MCF 10A (cell line): ENCODE measurements at regions not wholly inside any gene's neighbourhood (a gene's known extent, or its start where the extent isn't known, plus 50 kb on each side); places are given as distances from the start of the nearest gene placed in this dataset.

Source experiments
- BruUV-seq: library from RNA; stranded (reverse); fragments of 400-500 nt; replicated peaks from 2 replicates; lab custom pipeline; 2021; lab: Mats Ljungman, UMichigan
- CTCF ChIA-PET: fragments of 300-600 bp; sonication (Branson Sonifier 250); formaldehyde crosslinking; extraction: SDS; loops from one replicate; lab custom pipeline; 2021; ENCODE audit warnings: antibody characterized with exemption, inconsistent platforms; lab: Yijun Ruan, JAX
- POLR2A ChIA-PET: fragments of 300-600, 350-650 bp; sonication (Branson Sonifier 250); formaldehyde crosslinking; extraction: SDS; loops from one replicate; lab custom pipeline; 2020; ENCODE audit warnings: antibody characterized with exemption, inconsistent platforms; lab: Yijun Ruan, JAX
- DNase-seq: peaks from one replicate; pipeline ENCODE4 v3.0.0-alpha.2; 2018; ENCODE audit not compliant: unreplicated experiment
- H3K27ac Mint-ChIP-seq: one replicate; pipeline ENCODE4 v1.8.0; 2022; ENCODE audit warnings: mild to moderate bottlenecking, low read depth, mixed read lengths; ENCODE audit not compliant: unreplicated experiment
- H3K27me3 Mint-ChIP-seq: one replicate; pipeline ENCODE4 v1.8.0; 2022; ENCODE audit warnings: mixed read lengths; ENCODE audit not compliant: insufficient read depth, unreplicated experiment
- H3K36me3 Mint-ChIP-seq: one replicate; pipeline ENCODE4 v1.8.0; 2022; ENCODE audit warnings: mild to moderate bottlenecking, moderate library complexity, mixed read lengths; ENCODE audit not compliant: insufficient read depth, unreplicated experiment
- H3K4me1 Mint-ChIP-seq: one replicate; pipeline ENCODE4 v1.8.0; 2022; ENCODE audit warnings: mixed read lengths; ENCODE audit not compliant: insufficient read depth, unreplicated experiment
- H3K4me3 Mint-ChIP-seq: one replicate; pipeline ENCODE4 v1.8.0; 2022; ENCODE audit warnings: mild to moderate bottlenecking, moderate library complexity, mixed read lengths; ENCODE audit not compliant: unreplicated experiment
- H3K9me3 Mint-ChIP-seq: one replicate; pipeline ENCODE4 v1.8.0; 2022; ENCODE audit warnings: mixed read lengths; ENCODE audit not compliant: unreplicated experiment
- CTCF ChIP-seq: fragments of 200-600 bp; IDR thresholded peaks from one replicate; pipeline ENCODE4 v1.8.0; 2022; ENCODE audit warnings: antibody characterized with exemption, mild to moderate bottlenecking; ENCODE audit not compliant: unreplicated experiment
- intact Hi-C: fragments of 100-400 bp; cut with micrococcal nuclease; formaldehyde crosslinking; loops from 2 replicates; pipeline ENCODE4 v1.14.1; 2022

- intact Hi-C loops: no loop called here
- no peak for DNase-seq
- Mint-ChIP-seq H3K9me3 (peaks cover 38% of the 10 kb centered on the region), H3K4me3 (no peak overlapping the region), H3K27me3 (no peaks in the 10 kb centered on the region), H3K36me3 (no peaks in the 10 kb centered on the region), H3K4me1 (no peaks in the 10 kb centered on the region), H3K27ac (no peak overlapping the region)
- no TSS peak for BruUV-seq
- POLR2A ChIA-PET: no interaction called here
- CTCF ChIA-PET: no interaction called here
- no peak for TF ChIP-seq CTCF
Observed at GRCh38 chr16:65541646-65542045, 419.8 kb upstream of the CDH11 start.

- no TSS peak for BruUV-seq
- Mint-ChIP-seq H3K9me3 (peaks cover 40% of the 10 kb centered on the region), H3K36me3 (no peaks in the 10 kb centered on the region), H3K4me1 (no peaks in the 10 kb centered on the region), H3K27me3 (no peaks in the 10 kb centered on the region), H3K27ac (no peak overlapping the region), H3K4me3 (no peak overlapping the region)
- intact Hi-C loops: no loop called here
- ChIA-PET POLR2A (no interaction called here), CTCF (no interaction called here)
- no peak for TF ChIP-seq CTCF
- DNase-seq: no peak
Observed at GRCh38 chr16:65540901-65541300, 419.0 kb upstream of the CDH11 start.

GRCh38 chr16:65538976-65539375 is 417.1 kb upstream of the CDH11 start:
- no TSS peak for BruUV-seq
- DNase-seq: no peak
- ChIA-PET POLR2A (no interaction called here), CTCF (no interaction called here)
- Mint-ChIP-seq H3K27ac (no peak overlapping the region), H3K36me3 (no peaks in the 10 kb centered on the region), H3K9me3 (peaks cover 42% of the 10 kb centered on the region), H3K4me3 (no peak overlapping the region), H3K4me1 (no peaks in the 10 kb centered on the region), H3K27me3 (no peaks in the 10 kb centered on the region)
- TF ChIP-seq CTCF: no peak
- intact Hi-C loops: no loop called here

GRCh38 chr16:65537336-65537735 is 415.5 kb upstream of the CDH11 start:
- BruUV-seq: no TSS peak
- no peak overlapping the region for H3K4me3 Mint-ChIP-seq

More at GRCh38 chr16:65537336-65537735, 415.5 kb upstream of the CDH11 start:
- no peaks in the 10 kb centered on the region for H3K4me1 Mint-ChIP-seq
- no peaks in the 10 kb centered on the region for H3K36me3 Mint-ChIP-seq
- CTCF ChIA-PET: no interaction called here
- H3K9me3 Mint-ChIP-seq: peaks cover 39% of the 10 kb centered on the region
- H3K27ac Mint-ChIP-seq: no peak overlapping the region
- H3K27me3 Mint-ChIP-seq: no peaks in the 10 kb centered on the region
- intact Hi-C loops: no loop called here
- POLR2A ChIA-PET: no interaction called here
- no peak for TF ChIP-seq CTCF
- DNase-seq: no peak
